Hepatocyte (in vitro differentiated cells): ENCODE measurements at regions not wholly inside any gene's neighbourhood (a gene's known extent, or its start where the extent isn't known, plus 50 kb on each side); places are given as distances from the start of the nearest gene placed in this dataset.

ENCODE experiments used
- DNase-seq: peaks from one replicate; pipeline ENCODE4 v3.0.0-alpha.2; 2016; ENCODE audit warnings: low spot score
- H2AFZ ChIP-seq: fragments of 200-600 bp; sonication (generic); 2 replicates; pipeline ENCODE4 v1.6.0; 2016; ENCODE audit warnings: antibody characterized with exemption, mild to moderate bottlenecking
- H3K27ac ChIP-seq: fragments of 200-600 bp; sonication (generic); 2 replicates; pipeline ENCODE4 v1.5.1; 2016; ENCODE audit warnings: mild to moderate bottlenecking
- H3K27me3 ChIP-seq: fragments of 200-600 bp; sonication (generic); 2 replicates; pipeline ENCODE4 v1.6.1; 2016
- H3K36me3 ChIP-seq: fragments of 200-600 bp; sonication (generic); replicated peaks from 2 replicates; pipeline ENCODE4 v1.5.1; 2016; ENCODE audit warnings: low read depth; ENCODE audit not compliant: insufficient read depth
- H3K4me1 ChIP-seq: fragments of 200-600 bp; sonication (generic); 2 replicates; pipeline ENCODE4 v1.5.1; 2016; ENCODE audit warnings: mild to moderate bottlenecking, moderate library complexity; ENCODE audit not compliant: insufficient read depth
- H3K4me2 ChIP-seq: fragments of 200-600 bp; sonication (generic); 2 replicates; pipeline ENCODE4 v1.6.0; 2016
- H3K4me3 ChIP-seq: fragments of 200-600 bp; sonication (generic); 2 replicates; pipeline ENCODE4 v1.5.1; 2016; ENCODE audit warnings: mild to moderate bottlenecking
- H3K79me2 ChIP-seq: fragments of 200-600 bp; sonication (generic); 2 replicates; pipeline ENCODE4 v1.6.0; 2017; ENCODE audit warnings: mild to moderate bottlenecking
- H3K9me2 ChIP-seq: fragments of 200-600 bp; sonication (generic); replicated peaks from 2 replicates; pipeline ENCODE4 v1.6.0; 2017; ENCODE audit warnings: mild to moderate bottlenecking; ENCODE audit not compliant: insufficient read depth
- H3K9me3 ChIP-seq: fragments of 200-600 bp; sonication (generic); 2 replicates; pipeline ENCODE4 v1.5.1; 2016; ENCODE audit warnings: low read depth, mild to moderate bottlenecking
- H4K20me1 ChIP-seq: fragments of 200-600 bp; sonication (generic); 2 replicates; pipeline ENCODE4 v1.6.0; 2016; ENCODE audit warnings: mild to moderate bottlenecking; ENCODE audit not compliant: insufficient read depth, poor library complexity, severe bottlenecking
- CTCF ChIP-seq: fragments of 200-600 bp; sonication (generic); IDR thresholded peaks from 2 replicates; pipeline ENCODE4 v1.5.1; 2016; ENCODE audit warnings: antibody characterized with exemption, mild to moderate bottlenecking; ENCODE audit not compliant: poor library complexity
- EZH2 ChIP-seq: fragments of 200-600 bp; sonication (generic); IDR thresholded peaks from 2 replicates; pipeline ENCODE4 v1.6.1; 2016; ENCODE audit warnings: antibody characterized with exemption, mild to moderate bottlenecking, borderline replicate concordance
- EZH2phosphoT487 ChIP-seq: fragments of 200-600 bp; sonication (generic); IDR thresholded peaks from one replicate; pipeline ENCODE4 v1.6.1; 2018; ENCODE audit warnings: antibody characterized with exemption, mild to moderate bottlenecking, low read depth, moderate library complexity; ENCODE audit not compliant: unreplicated experiment, severe bottlenecking
- WGBS: methylation state at CpG from one replicate; pipeline ENCODE4 v1.1.6; 2016; ENCODE audit warnings: low lambda C conversion rate; ENCODE audit errors: missing lambda C conversion rate; 5-methylcytosine and 5-hydroxymethylcytosine counted together

GRCh38 chr5:17114233-17114632, 103.2 kb upstream of the BASP1 start:
- WGBS, result 53% methylated on average over 6 of the region's 6 CpGs
- no peaks in the 10 kb centered on the region for H3K79me2 ChIP-seq
- no peak overlapping the region for H2AFZ ChIP-seq
- no peaks in the 10 kb centered on the region for H4K20me1 ChIP-seq
- no peak overlapping the region for H3K4me3 ChIP-seq
- H3K9me3 ChIP-seq, result no peaks in the 10 kb centered on the region
- H3K27ac ChIP-seq, result no peak overlapping the region
- peaks cover 9% of the 10 kb centered on the region for H3K4me1 ChIP-seq
- H3K36me3 ChIP-seq, result no peaks in the 10 kb centered on the region
- TF ChIP-seq EZH2 (no peak), EZH2phosphoT487 (no peak), CTCF (no peak)
- H3K27me3 ChIP-seq, result no peaks in the 10 kb centered on the region
- DNase-seq, result no peak
- no peaks in the 10 kb centered on the region for H3K9me2 ChIP-seq
- H3K4me2 ChIP-seq, result peak overlapping the region; percentile 13

DNA sequence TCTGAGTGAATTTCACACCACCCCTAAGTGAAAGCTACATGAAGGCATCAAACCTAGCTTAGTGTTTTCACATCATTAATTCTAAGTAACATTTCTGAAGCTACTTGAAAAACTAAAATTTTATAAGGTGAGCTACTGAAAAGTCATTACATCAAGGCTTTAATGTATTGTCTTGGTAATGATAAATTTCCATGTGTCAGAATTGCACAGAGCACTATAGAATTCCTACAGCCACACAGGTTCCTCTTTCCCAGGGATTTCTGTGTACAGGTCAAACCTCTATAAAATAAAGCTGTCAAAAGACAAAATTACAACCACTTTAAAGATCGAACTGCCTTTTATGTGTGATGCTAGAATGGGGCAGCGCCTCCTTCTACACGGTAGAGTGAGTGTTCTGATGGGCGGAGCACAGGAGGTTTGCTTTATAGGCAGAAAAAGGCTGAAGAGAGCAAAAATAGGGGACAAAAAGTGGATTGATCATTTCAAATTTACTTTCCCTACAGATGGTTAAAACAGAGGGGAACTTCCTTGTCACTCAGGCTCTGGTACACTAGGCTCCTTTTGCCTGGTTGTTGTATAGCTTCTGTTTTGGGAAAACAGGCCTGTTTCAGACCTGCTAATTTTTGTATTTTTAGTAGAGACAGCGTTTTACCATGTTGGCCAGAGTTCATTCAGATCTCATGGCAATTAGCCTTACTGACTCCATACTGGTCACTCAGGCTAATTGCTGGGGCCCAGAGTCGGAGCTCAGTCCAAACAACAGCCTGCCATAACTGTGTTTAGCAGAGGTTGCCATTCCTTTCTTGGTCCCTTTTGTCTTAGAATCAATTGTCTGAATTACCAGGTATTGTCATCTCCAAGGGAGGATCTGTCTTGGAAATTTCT, 102.5 kb upstream of the BASP1 start:
- TF ChIP-seq EZH2 (no peak), CTCF (no peak), EZH2phosphoT487 (no peak)
- no peaks in the 10 kb centered on the region for H3K9me3 ChIP-seq
- H3K4me2 ChIP-seq, result no peak overlapping the region
- H3K4me1 ChIP-seq, result peaks cover 9% of the 10 kb centered on the region
- no peak overlapping the region for H2AFZ ChIP-seq
- no peaks in the 10 kb centered on the region for H3K9me2 ChIP-seq
- H3K4me3 ChIP-seq, result no peak overlapping the region
- 78% methylated on average over 6 of the region's 6 CpGs for WGBS
- DNase-seq, result no peak
- H4K20me1 ChIP-seq, result no peaks in the 10 kb centered on the region
- H3K36me3 ChIP-seq, result no peaks in the 10 kb centered on the region
- no peaks in the 10 kb centered on the region for H3K27me3 ChIP-seq
- H3K27ac ChIP-seq, result no peak overlapping the region
- H3K79me2 ChIP-seq, result no peaks in the 10 kb centered on the region

DNA sequence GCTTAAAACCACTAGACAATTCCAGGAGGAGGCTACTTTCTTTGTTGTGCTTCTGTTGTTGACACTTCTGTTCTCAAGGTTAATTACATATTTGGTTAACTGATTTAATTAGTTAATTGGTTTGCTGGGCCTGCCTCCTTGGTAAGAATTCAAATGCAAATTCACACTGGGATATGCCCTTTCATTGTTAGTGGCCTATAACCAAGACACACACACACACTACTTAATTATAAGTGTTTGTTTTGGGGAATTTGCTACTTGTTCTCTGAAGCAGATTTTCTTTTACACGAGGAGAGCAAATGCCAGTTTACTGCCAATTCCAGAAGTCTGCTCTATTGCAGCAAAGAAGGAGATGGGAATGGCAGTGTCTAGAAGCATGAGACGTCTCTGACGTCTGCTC, 101.6 kb upstream of the BASP1 start:
- Histone ChIP-seq H3K4me3 (no peak overlapping the region), H3K36me3 (no peaks in the 10 kb centered on the region), H3K9me3 (no peaks in the 10 kb centered on the region), H3K27ac (no peak overlapping the region), H3K27me3 (no peaks in the 10 kb centered on the region), H3K4me1 (peaks cover 4% of the 10 kb centered on the region), H2AFZ (no peak overlapping the region), H3K4me2 (no peak overlapping the region), H4K20me1 (no peaks in the 10 kb centered on the region), H3K79me2 (no peaks in the 10 kb centered on the region), H3K9me2 (no peaks in the 10 kb centered on the region)
- no peak for DNase-seq
- WGBS, result 70% methylated on average over 3 of the region's 3 CpGs
- no peak for TF ChIP-seq CTCF
- TF ChIP-seq EZH2, result no peak
- no peak for TF ChIP-seq EZH2phosphoT487
